Psoas muscle (tissue), 7 donors: ENCODE measurements at regions not wholly inside any gene's neighbourhood (a gene's known extent, or its start where the extent isn't known, plus 50 kb on each side); places are given as distances from the start of the nearest gene placed in this dataset.

ENCODE experiments used
- ATAC-seq, 4 donors: fragments of 200-7000 bp; cut with Tn5 transposase; one replicate each; pipeline ENCODE4 v1.9.1; 2020; ENCODE audit warnings: moderate library complexity in 3 of 4, mild to moderate bottlenecking in 2 of 4
- DNase-seq, 2 donors: peaks; one replicate each; pipeline ENCODE4 v3.0.0-alpha.2; 2020
- H3K27ac ChIP-seq: fragments of 200-600 bp; one replicate; pipeline ENCODE4 v1.8.0; 2022
- H3K27me3 ChIP-seq, 3 donors: fragments of 200-600 bp in 1 of 3; one replicate each; pipeline versions ENCODE4 v1.6.1 to v1.8.0; 2013 to 2022; ENCODE audit warnings: low read length in 2 of 3, mild to moderate bottlenecking in 2 of 3, moderate library complexity in 1 of 3; ENCODE audit not compliant: insufficient read depth in 3 of 3
- H3K36me3 ChIP-seq, 2 donors: fragments of 200-600 bp in 1 of 2; one replicate each; pipeline versions ENCODE4 v1.6.1 to v1.8.0; 2013 to 2022; ENCODE audit warnings: low read depth in 1 of 2, mild to moderate bottlenecking in 1 of 2, moderate library complexity in 1 of 2; ENCODE audit not compliant: insufficient read depth in 1 of 2
- H3K4me1 ChIP-seq: fragments of 200-600 bp; one replicate; pipeline ENCODE4 v1.8.0; 2022
- H3K4me3 ChIP-seq: fragments of 200-600 bp; one replicate; pipeline ENCODE4 v1.8.0; 2022; ENCODE audit warnings: mild to moderate bottlenecking
- H3K9me3 ChIP-seq: fragments of 200-600 bp; one replicate; pipeline ENCODE4 v1.8.0; 2022
- CTCF ChIP-seq: fragments of 200-600 bp; IDR thresholded peaks from one replicate; pipeline ENCODE4 v1.8.0; 2022; ENCODE audit warnings: antibody characterized with exemption
- WGBS, 3 donors: extraction: QIAGEN DNeasy Blood & Tissue Kit; methylation state at CpG; one replicate each; pipeline versions ENCODE4 v1.1.6 to v1.1.7; 2013; 5-methylcytosine and 5-hydroxymethylcytosine counted together
- intact Hi-C, 2 donors: fragments of 100-400 bp; cut with DNase I; formaldehyde crosslinking; loops; one replicate each; pipeline versions ENCODE4 v1.11.0 to v1.14.2; 2022
- donor health status: healthy with polysubstance abuse.
- donor health status: DM: no; HTN: no; CAD: no; lungs with moderate emphysema.
- donor health status: Bipolar disorder and iron deficiency.
- donor health status: healthy.
- donor health status: DM: yes; HTN: yes; CAD: no.
- donor health status: DM: no; HTN: no; CAD: no.
- donor health status: DM: yes; HTN: yes; CAD: no.

- intact Hi-C loops, result no loop called here
- peaks cover 0 to 59% (median 10%) of the 10 kb centered on the region in 3 donors for H3K27me3 ChIP-seq
- no peak for TF ChIP-seq CTCF
- H3K36me3 ChIP-seq, result no peaks in the 10 kb centered on the region
- H3K4me1 ChIP-seq, result no peaks in the 10 kb centered on the region
- 22 to 48% (median 32%) methylated on average over 48 of the region's 48 CpGs for WGBS, 3 donors
- H3K9me3 ChIP-seq, result no peaks in the 10 kb centered on the region
- no peak overlapping the region for H3K4me3 ChIP-seq
- ATAC-seq (no peak), DNase-seq (no peak)
- no peak overlapping the region for H3K27ac ChIP-seq
Measured at GRCh38 chr13:111411151-111411858, 90.9 kb downstream of the TEX29 start.

- Histone ChIP-seq H3K4me1 (no peaks in the 10 kb centered on the region), H3K9me3 (no peaks in the 10 kb centered on the region), H3K4me3 (no peak overlapping the region), H3K36me3 (no peaks in the 10 kb centered on the region), H3K27ac (no peak overlapping the region), H3K27me3 (peaks cover 0 to 59% (median 10%) of the 10 kb centered on the region in 3 donors)
- intact Hi-C loops, result no loop called here
- no peak for TF ChIP-seq CTCF
- 58 to 69% (median 59%) methylated on average over 15 of the region's 15 CpGs for WGBS, 3 donors
- DNase-seq, result no peak
- ATAC-seq, result no peak
Measured at GRCh38 chr13:111411919-111412650, 91.6 kb downstream of the TEX29 start.

- WGBS, 3 donors, result 53 to 57% (median 56%) methylated on average over 19 of the region's 19 CpGs
- TF ChIP-seq CTCF, result no peak
- no peaks in the 10 kb centered on the region for H3K4me1 ChIP-seq
- intact Hi-C loops, result no loop called here
- no peaks in the 10 kb centered on the region for H3K9me3 ChIP-seq
- DNase-seq (no peak), ATAC-seq (no peak)
- H3K27me3 ChIP-seq, result peaks cover 0 to 70% (median 12%) of the 10 kb centered on the region in 3 donors
- H3K4me3 ChIP-seq, result no peak overlapping the region
- H3K36me3 ChIP-seq, result no peaks in the 10 kb centered on the region
- no peak overlapping the region for H3K27ac ChIP-seq
Measured at GRCh38 chr13:111413407-111414187, 93.2 kb downstream of the TEX29 start.

- H3K36me3 ChIP-seq, result no peaks in the 10 kb centered on the region
- ATAC-seq, result no peak
- TF ChIP-seq CTCF, result no peak
- intact Hi-C loops, result no loop called here
- no peak overlapping the region for H3K27ac ChIP-seq
- DNase-seq, result no peak
- WGBS, 3 donors, result 69 to 73% (median 72%) methylated on average over 9 of the region's 9 CpGs
- no peaks in the 10 kb centered on the region for H3K9me3 ChIP-seq
- no peak overlapping the region for H3K4me3 ChIP-seq
- peaks cover 0 to 65% (median 12%) of the 10 kb centered on the region in 3 donors for H3K27me3 ChIP-seq
- no peaks in the 10 kb centered on the region for H3K4me1 ChIP-seq
Measured at GRCh38 chr13:111414341-111414740, 93.9 kb downstream of the TEX29 start.
